NT2/D1 (cell line): ENCODE measurements at regions not wholly inside any gene's neighbourhood (a gene's known extent, or its start where the extent isn't known, plus 50 kb on each side); places are given as distances from the start of the nearest gene placed in this dataset.

ENCODE experiments used
- DNase-seq: peaks from one replicate; pipeline ENCODE4 v3.0.0-alpha.2; 2011; ENCODE audit warnings: low read depth, low spot score
- H3K27me3 ChIP-seq: 2 replicates; pipeline ENCODE4 v1.6.0; 2011; ENCODE audit warnings: mild to moderate bottlenecking; ENCODE audit not compliant: insufficient read length, insufficient read depth
- H3K36me3 ChIP-seq: 2 replicates; pipeline ENCODE4 v1.6.1; 2011; ENCODE audit warnings: mild to moderate bottlenecking, low read length, mixed read lengths; ENCODE audit not compliant: insufficient read depth, insufficient read length
- H3K4me1 ChIP-seq: 2 replicates; pipeline ENCODE4 v1.5.1; 2011; ENCODE audit not compliant: insufficient read depth, insufficient read length
- H3K4me3 ChIP-seq: 2 replicates; pipeline ENCODE4 v1.5.1; 2011; ENCODE audit warnings: low read depth; ENCODE audit not compliant: insufficient read length
- H3K9ac ChIP-seq: 2 replicates; pipeline ENCODE4 v1.6.0; 2011; ENCODE audit warnings: low read depth; ENCODE audit not compliant: insufficient read length
- H3K9me3 ChIP-seq: 2 replicates; pipeline ENCODE4 v1.5.1; 2011; ENCODE audit warnings: mild to moderate bottlenecking, low read length; ENCODE audit not compliant: insufficient read depth
- SUZ12 ChIP-seq: IDR thresholded peaks from 2 replicates; pipeline ENCODE4 v1.6.1; 2011; ENCODE audit not compliant: insufficient read length, insufficient read depth; ENCODE audit errors: extremely low read depth
- YY1 ChIP-seq: IDR thresholded peaks from 2 replicates; pipeline ENCODE4 v1.6.1; 2011; ENCODE audit not compliant: insufficient read length, insufficient read depth
- ZNF274 ChIP-seq: IDR thresholded peaks from 2 replicates; pipeline ENCODE4 v1.6.1; 2011; ENCODE audit warnings: mild to moderate bottlenecking, low read depth, low read length

GRCh38 chr14:53836551-53836950, 120.1 kb downstream of the BMP4 start:
- TF ChIP-seq ZNF274 (no peak), SUZ12 (no peak), YY1 (no peak)
- H3K4me1 ChIP-seq: no peaks in the 10 kb centered on the region
- no peaks in the 10 kb centered on the region for H3K36me3 ChIP-seq
- no peak overlapping the region for H3K9ac ChIP-seq
- no peak for DNase-seq
- no peaks in the 10 kb centered on the region for H3K27me3 ChIP-seq
- no peak overlapping the region for H3K4me3 ChIP-seq
- H3K9me3 ChIP-seq: peaks cover 8% of the 10 kb centered on the region; the same call in 1 of the 2 replicates

GRCh38 chr14:53828820-53829219, 127.8 kb downstream of the BMP4 start:
- Histone ChIP-seq H3K4me1 (no peaks in the 10 kb centered on the region), H3K27me3 (no peaks in the 10 kb centered on the region), H3K36me3 (no peaks in the 10 kb centered on the region), H3K4me3 (no peak overlapping the region), H3K9ac (no peak overlapping the region), H3K9me3 (peaks cover 8% of the 10 kb centered on the region; the same call in 1 of the 2 replicates)
- no peak for DNase-seq
- TF ChIP-seq ZNF274 (no peak), YY1 (no peak), SUZ12 (no peak)

GRCh38 chr14:53824061-53824460, 132.6 kb downstream of the BMP4 start:
- no peak overlapping the region for H3K9ac ChIP-seq
- no peak for DNase-seq
- H3K4me1 ChIP-seq: no peaks in the 10 kb centered on the region
- H3K4me3 ChIP-seq: no peak overlapping the region
- H3K27me3 ChIP-seq: no peaks in the 10 kb centered on the region
- H3K9me3 ChIP-seq: 0 out of 2 replicates have a peak, but pooled peaks cover 1% of the 10 kb centered on the region
- no peaks in the 10 kb centered on the region for H3K36me3 ChIP-seq
- no peak for TF ChIP-seq ZNF274
- TF ChIP-seq SUZ12: no peak
- TF ChIP-seq YY1: no peak

- H3K27me3 ChIP-seq: no peaks in the 10 kb centered on the region
- H3K4me1 ChIP-seq: no peaks in the 10 kb centered on the region
- H3K36me3 ChIP-seq: no peaks in the 10 kb centered on the region
- no peaks in the 10 kb centered on the region for H3K9me3 ChIP-seq
- no peak for TF ChIP-seq SUZ12
- TF ChIP-seq ZNF274: no peak
- no peak for TF ChIP-seq YY1
- H3K4me3 ChIP-seq: no peak overlapping the region
- no peak overlapping the region for H3K9ac ChIP-seq
- no peak for DNase-seq
These were observed 142.2 kb downstream of the BMP4 start for GRCh38 chr14:53814392-53814791.

- no peaks in the 10 kb centered on the region for H3K9me3 ChIP-seq
- no peaks in the 10 kb centered on the region for H3K4me1 ChIP-seq
- no peak for TF ChIP-seq ZNF274
- TF ChIP-seq YY1: no peak
- no peak for TF ChIP-seq SUZ12
- H3K9ac ChIP-seq: no peak overlapping the region
- H3K27me3 ChIP-seq: no peaks in the 10 kb centered on the region
- no peak overlapping the region for H3K4me3 ChIP-seq
- no peak for DNase-seq
- no peaks in the 10 kb centered on the region for H3K36me3 ChIP-seq
These were observed 146.4 kb downstream of the BMP4 start for GRCh38 chr14:53810221-53810620.

GRCh38 chr14:53808042-53808441, 148.6 kb downstream of the BMP4 start:
- Histone ChIP-seq H3K27me3 (no peaks in the 10 kb centered on the region), H3K4me1 (no peaks in the 10 kb centered on the region), H3K9me3 (no peaks in the 10 kb centered on the region), H3K4me3 (no peak overlapping the region), H3K9ac (no peak overlapping the region), H3K36me3 (no peaks in the 10 kb centered on the region)
- DNase-seq: no peak
- TF ChIP-seq YY1 (no peak), SUZ12 (no peak), ZNF274 (no peak)

GRCh38 chr14:53807542-53807941, 149.1 kb downstream of the BMP4 start:
- no peak overlapping the region for H3K4me3 ChIP-seq
- H3K36me3 ChIP-seq: no peaks in the 10 kb centered on the region
- H3K27me3 ChIP-seq: no peaks in the 10 kb centered on the region
- DNase-seq: no peak
- no peaks in the 10 kb centered on the region for H3K4me1 ChIP-seq
- TF ChIP-seq ZNF274 (no peak), SUZ12 (no peak)
- H3K9me3 ChIP-seq: no peaks in the 10 kb centered on the region
- H3K9ac ChIP-seq: no peak overlapping the region

- H3K9me3 ChIP-seq: no peaks in the 10 kb centered on the region
- no peak for DNase-seq
- H3K4me1 ChIP-seq: no peaks in the 10 kb centered on the region
- H3K27me3 ChIP-seq: no peaks in the 10 kb centered on the region
- no peak overlapping the region for H3K9ac ChIP-seq
- TF ChIP-seq SUZ12 (no peak), ZNF274 (no peak), YY1 (no peak)
- no peak overlapping the region for H3K4me3 ChIP-seq
- no peaks in the 10 kb centered on the region for H3K36me3 ChIP-seq
These were observed 149.5 kb downstream of the BMP4 start for GRCh38 chr14:53807108-53807507.
